ENCODE measurements at regions not wholly inside any gene's neighbourhood (a gene's known extent, or its start where the extent isn't known, plus 50 kb on each side); places are given as distances from the start of the nearest gene placed in this dataset.

DNA sequence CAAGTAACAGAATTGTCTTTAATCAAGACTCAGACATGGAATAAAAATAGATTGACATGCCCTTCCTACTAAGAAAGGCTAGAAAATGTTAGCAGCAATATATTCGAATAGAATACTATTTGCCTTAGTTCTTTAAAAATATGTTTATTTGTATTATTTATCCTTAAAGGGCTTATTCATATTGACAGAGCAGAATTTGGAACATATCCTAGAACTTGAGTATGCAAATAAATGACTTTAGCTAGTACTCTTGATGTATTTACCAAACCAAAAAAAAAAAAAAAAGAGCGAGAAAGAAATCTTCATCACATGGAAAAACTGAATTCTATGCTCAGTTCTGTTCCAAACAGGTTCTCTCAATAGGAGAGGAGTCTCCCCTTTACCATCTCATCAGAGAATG is 68.9 kb upstream of the PPARGC1A start:
- DNase-seq (ENCODE audit: low read depth), result no peak
- no peak for TF ChIP-seq CTCF (conservative IDR thresholded peaks at IDR 0.05; ENCODE audit: control insufficient read depth, insufficient read depth, low read depth, low read length)
- no peak overlapping the region for H3K4me3 ChIP-seq (ENCODE audit: control insufficient read depth, low read depth, low read length)

DNA sequence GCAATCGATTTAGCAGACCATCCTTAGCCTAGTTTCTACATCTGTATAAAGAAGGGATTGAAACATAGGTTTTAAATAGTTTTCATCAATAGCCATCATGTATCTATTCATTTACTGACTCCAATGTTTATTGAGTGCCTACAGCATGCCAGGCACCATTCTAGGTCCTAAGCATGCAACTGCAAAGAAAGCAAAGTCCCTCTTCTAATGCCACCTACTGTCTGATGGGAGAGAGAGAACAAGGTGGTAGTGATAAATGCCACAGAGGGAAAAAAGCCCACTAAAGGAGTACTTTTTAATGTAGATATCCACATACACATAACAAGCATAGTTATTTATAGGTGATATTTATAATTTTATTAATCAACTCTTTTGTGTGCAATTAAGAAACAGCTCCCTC is 67.6 kb upstream of the PPARGC1A start:
- no peak overlapping the region for H3K4me3 ChIP-seq (ENCODE audit: control insufficient read depth, low read depth, low read length)
- TF ChIP-seq CTCF (conservative IDR thresholded peaks at IDR 0.05; ENCODE audit: control insufficient read depth, insufficient read depth, low read depth, low read length), result no peak
- DNase-seq (ENCODE audit: low read depth), result no peak

- no peak overlapping the region for H3K4me3 ChIP-seq (ENCODE audit: control insufficient read depth, low read depth, low read length)
- TF ChIP-seq CTCF (conservative IDR thresholded peaks at IDR 0.05; ENCODE audit: control insufficient read depth, insufficient read depth, low read depth, low read length), result no peak
- DNase-seq (ENCODE audit: low read depth), result peak; percentile 33
These were observed 66.9 kb upstream of the PPARGC1A start for GRCh38 chr4:23956601-23957364.

- TF ChIP-seq CTCF (conservative IDR thresholded peaks at IDR 0.05; ENCODE audit: control insufficient read depth, insufficient read depth, low read depth, low read length), result no peak
- no peak for DNase-seq (ENCODE audit: low read depth)
- H3K4me3 ChIP-seq (ENCODE audit: control insufficient read depth, low read depth, low read length), result no peak overlapping the region
These were observed 62.4 kb upstream of the PPARGC1A start for GRCh38 chr4:23952258-23952657.

- TF ChIP-seq CTCF (conservative IDR thresholded peaks at IDR 0.05; ENCODE audit: control insufficient read depth, insufficient read depth, low read depth, low read length), result no peak
- no peak overlapping the region for H3K4me3 ChIP-seq (ENCODE audit: control insufficient read depth, low read depth, low read length)
- no peak for DNase-seq (ENCODE audit: low read depth)
These were observed 58.0 kb upstream of the PPARGC1A start for GRCh38 chr4:23947826-23948225.

GRCh38 chr4:23946299-23946698 is 56.5 kb upstream of the PPARGC1A start:
- no peak for TF ChIP-seq CTCF (conservative IDR thresholded peaks at IDR 0.05; ENCODE audit: control insufficient read depth, insufficient read depth, low read depth, low read length)
- no peak for DNase-seq (ENCODE audit: low read depth)
- H3K4me3 ChIP-seq (ENCODE audit: control insufficient read depth, low read depth, low read length), result no peak overlapping the region
